ENCODE measurements at regions not wholly inside any gene's neighbourhood (a gene's known extent, or its start where the extent isn't known, plus 50 kb on each side); places are given as distances from the start of the nearest gene placed in this dataset.

DNA sequence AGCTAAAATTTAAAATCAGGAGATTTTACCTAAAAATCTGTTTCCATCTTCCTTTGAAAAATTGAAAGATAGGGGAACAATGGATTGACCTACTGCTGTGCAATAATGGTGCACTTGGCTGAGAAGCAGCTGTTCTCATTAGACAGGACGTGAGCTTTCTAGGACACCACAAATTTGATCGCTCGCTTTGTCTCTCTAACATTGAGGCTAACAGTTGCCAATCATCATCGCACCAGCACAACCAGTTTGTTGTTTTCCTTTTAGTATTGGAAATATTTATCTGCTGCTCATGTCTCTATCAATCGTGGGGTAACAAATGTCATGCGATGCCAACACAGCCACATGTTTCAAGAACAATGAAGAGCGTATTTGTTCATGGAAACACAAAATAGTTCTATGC is 228.8 kb upstream of the P2RY1 start:
- H3K4me3 ChIP-seq (ENCODE audit: low read depth, low read length): no peak overlapping the region
- in situ Hi-C loops (cut with HindIII; ENCODE audit: low sequenced_read_pairs): no loop called here
- TF ChIP-seq, protein P1, sequence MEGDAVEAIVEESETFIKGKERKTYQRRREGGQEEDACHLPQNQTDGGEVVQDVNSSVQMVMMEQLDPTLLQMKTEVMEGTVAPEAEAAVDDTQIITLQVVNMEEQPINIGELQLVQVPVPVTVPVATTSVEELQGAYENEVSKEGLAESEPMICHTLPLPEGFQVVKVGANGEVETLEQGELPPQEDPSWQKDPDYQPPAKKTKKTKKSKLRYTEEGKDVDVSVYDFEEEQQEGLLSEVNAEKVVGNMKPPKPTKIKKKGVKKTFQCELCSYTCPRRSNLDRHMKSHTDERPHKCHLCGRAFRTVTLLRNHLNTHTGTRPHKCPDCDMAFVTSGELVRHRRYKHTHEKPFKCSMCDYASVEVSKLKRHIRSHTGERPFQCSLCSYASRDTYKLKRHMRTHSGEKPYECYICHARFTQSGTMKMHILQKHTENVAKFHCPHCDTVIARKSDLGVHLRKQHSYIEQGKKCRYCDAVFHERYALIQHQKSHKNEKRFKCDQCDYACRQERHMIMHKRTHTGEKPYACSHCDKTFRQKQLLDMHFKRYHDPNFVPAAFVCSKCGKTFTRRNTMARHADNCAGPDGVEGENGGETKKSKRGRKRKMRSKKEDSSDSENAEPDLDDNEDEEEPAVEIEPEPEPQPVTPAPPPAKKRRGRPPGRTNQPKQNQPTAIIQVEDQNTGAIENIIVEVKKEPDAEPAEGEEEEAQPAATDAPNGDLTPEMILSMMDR (IDR thresholded peaks at IDR 0.05; ENCODE audit: low read depth, low read length, missing control alignments): no peak
- no peak for DNase-seq (ENCODE audit: low read depth)

- no peak overlapping the region for H3K4me3 ChIP-seq (ENCODE audit: low read depth, low read length)
- in situ Hi-C loops (cut with HindIII; ENCODE audit: low sequenced_read_pairs): no loop called here
- DNase-seq (ENCODE audit: low read depth): no peak
- TF ChIP-seq, protein P1 (IDR thresholded peaks at IDR 0.05; ENCODE audit: low read depth, low read length, missing control alignments): no peak
Observed at GRCh38 chr3:152607179-152607578, 227.8 kb upstream of the P2RY1 start.

- DNase-seq (ENCODE audit: low read depth): no peak
- in situ Hi-C loops (cut with HindIII; ENCODE audit: low sequenced_read_pairs): no loop called here
- H3K4me3 ChIP-seq (ENCODE audit: low read depth, low read length): no peak overlapping the region
- TF ChIP-seq, protein P1 (IDR thresholded peaks at IDR 0.05; ENCODE audit: low read depth, low read length, missing control alignments): no peak
Observed at GRCh38 chr3:152608696-152609594, 226.0 kb upstream of the P2RY1 start.

- DNase-seq (ENCODE audit: low read depth): no peak
- TF ChIP-seq, protein P1 (IDR thresholded peaks at IDR 0.05; ENCODE audit: low read depth, low read length, missing control alignments): no peak
- H3K4me3 ChIP-seq (ENCODE audit: low read depth, low read length): no peak overlapping the region
- in situ Hi-C loops (cut with HindIII; ENCODE audit: low sequenced_read_pairs): no loop called here
Observed at GRCh38 chr3:152609891-152610290, 225.0 kb upstream of the P2RY1 start.

- DNase-seq (ENCODE audit: low read depth): no peak
- no peak overlapping the region for H3K4me3 ChIP-seq (ENCODE audit: low read depth, low read length)
- TF ChIP-seq, protein P1 (IDR thresholded peaks at IDR 0.05; ENCODE audit: low read depth, low read length, missing control alignments): no peak
Observed at GRCh38 chr3:152610622-152611021, 224.3 kb upstream of the P2RY1 start.

DNA sequence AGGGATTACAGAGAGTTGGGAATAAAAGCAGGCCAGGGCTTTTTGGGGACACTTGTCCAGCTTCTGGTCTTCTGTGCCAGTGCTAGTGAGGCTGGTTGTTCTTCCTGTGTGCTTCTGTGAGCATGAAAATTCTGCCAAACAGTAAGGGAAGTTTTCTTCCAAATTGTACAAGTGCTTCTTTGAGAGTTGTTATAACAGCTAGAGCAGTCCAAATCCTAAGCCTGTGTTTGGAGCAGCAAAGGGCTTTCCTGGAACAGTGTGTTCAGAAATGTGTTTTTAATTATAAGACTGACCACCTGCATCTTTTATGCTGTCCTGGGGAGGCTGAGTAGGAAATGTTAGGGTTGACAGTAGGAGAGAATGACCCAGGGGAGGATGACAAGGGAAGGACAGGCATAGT is 223.0 kb upstream of the P2RY1 start:
- in situ Hi-C loops (cut with HindIII; ENCODE audit: low sequenced_read_pairs): no loop called here
- H3K4me3 ChIP-seq (ENCODE audit: low read depth, low read length): no peak overlapping the region
- TF ChIP-seq, protein P1 (IDR thresholded peaks at IDR 0.05; ENCODE audit: low read depth, low read length, missing control alignments): no peak
- DNase-seq (ENCODE audit: low read depth): no peak

More at GRCh38 chr3:152610622-152611021, 224.3 kb upstream of the P2RY1 start:
- in situ Hi-C loops (cut with HindIII; ENCODE audit: low sequenced_read_pairs): no loop called here
